ENCODE measurements at regions not wholly inside any gene's neighbourhood (a gene's known extent, or its start where the extent isn't known, plus 50 kb on each side); places are given as distances from the start of the nearest gene placed in this dataset.

GRCh38 chr7:47046949-47047348 is 535.0 kb downstream of the TNS3 start:
- Histone ChIP-seq H2BK5ac (ENCODE audit: low read depth, low read length, poor library complexity, severe bottlenecking) (no peak overlapping the region), H3K18ac (ENCODE audit: low read depth in 1 of 2, low read length in 2 of 2) (peak overlapping the region; percentile 30 to 95), H3K4me3 (ENCODE audit: insufficient read depth in 1 of 2, low read depth in 1 of 2, low read length in 2 of 2) (peak overlapping the region in 1 of 2 experiments; percentile 54), H3K27ac (ENCODE audit: low read length, poor library complexity, severe bottlenecking) (no peak overlapping the region), H3K23ac (ENCODE audit: low read length in 2 of 2) (peak overlapping the region in 1 of 2 experiments; percentile 11), H3K14ac (ENCODE audit: low read length in 2 of 2) (peak overlapping the region in 1 of 2 experiments; percentile 2), H4K91ac (ENCODE audit: low read length) (peak overlapping the region; percentile 87), H2BK120ac (ENCODE audit: low read depth, low read length) (peak overlapping the region; percentile 90), H3K79me1 (replicated peaks; ENCODE audit: low read length, poor library complexity, severe bottlenecking) (no peaks in the 10 kb centered on the region), H3K36me3 (ENCODE audit: control insufficient read depth in 1 of 2, insufficient read depth in 2 of 2, low read depth in 1 of 2, low read length in 2 of 2) (no peaks in the 10 kb centered on the region), H3K27me3 (ENCODE audit: control insufficient read depth in 1 of 2, insufficient read depth in 1 of 2, low read length in 2 of 2) (peaks cover 0 to 15% of the 10 kb centered on the region in 2 experiments), H3K4me1 (ENCODE audit: control insufficient read depth, insufficient read depth, low read depth, low read length) (no peaks in the 10 kb centered on the region), H3K9me3 (ENCODE audit: control insufficient read depth, low read length) (no peaks in the 10 kb centered on the region), H2BK12ac (ENCODE audit: low read length in 2 of 2) (peak overlapping the region; percentile 67 to 98), H3K4ac (ENCODE audit: low read depth in 1 of 2, low read length in 2 of 2) (peak overlapping the region; percentile 12 to 31), H2AK5ac (ENCODE audit: low read length, severe bottlenecking) (no peak overlapping the region), H2AFZ (ENCODE audit: low read depth, low read length) (no peak overlapping the region), H2BK15ac (ENCODE audit: low read depth, poor library complexity, severe bottlenecking) (peak overlapping the region; percentile 2), H4K8ac (ENCODE audit: low read length) (peak overlapping the region; percentile 92), H3K4me2 (ENCODE audit: low read length, poor library complexity, severe bottlenecking) (no peak overlapping the region), H3K9ac (ENCODE audit: low read length) (peak overlapping the region; percentile 58)
- no peak for DNase-seq
- WGBS = 88% methylated on average over 9 of the region's 9 CpGs

GRCh38 chr7:47045207-47046051 is 536.5 kb downstream of the TNS3 start:
- Histone ChIP-seq H2BK5ac (ENCODE audit: low read depth, low read length, poor library complexity, severe bottlenecking) (no peak overlapping the region), H3K9ac (ENCODE audit: low read length) (peak overlapping the region; percentile 58), H3K4me1 (ENCODE audit: control insufficient read depth, insufficient read depth, low read depth, low read length) (no peaks in the 10 kb centered on the region), H2BK12ac (ENCODE audit: low read length in 2 of 2) (peak overlapping the region in 1 of 2 experiments; percentile 12), H3K4me2 (ENCODE audit: low read length, poor library complexity, severe bottlenecking) (no peak overlapping the region), H3K18ac (ENCODE audit: low read depth in 1 of 2, low read length in 2 of 2) (peak overlapping the region; percentile 1 to 82), H3K9me3 (ENCODE audit: control insufficient read depth, low read length) (no peaks in the 10 kb centered on the region), H2AK5ac (ENCODE audit: low read length, severe bottlenecking) (no peak overlapping the region), H4K91ac (ENCODE audit: low read length) (no peak overlapping the region), H3K23ac (ENCODE audit: low read length in 2 of 2) (no peak overlapping the region), H3K4ac (ENCODE audit: low read depth in 1 of 2, low read length in 2 of 2) (no peak overlapping the region), H2BK15ac (ENCODE audit: low read depth, poor library complexity, severe bottlenecking) (no peak overlapping the region), H2AFZ (ENCODE audit: low read depth, low read length) (no peak overlapping the region), H4K8ac (ENCODE audit: low read length) (no peak overlapping the region), H3K4me3 (ENCODE audit: insufficient read depth in 1 of 2, low read depth in 1 of 2, low read length in 2 of 2) (no peak overlapping the region), H3K79me1 (replicated peaks; ENCODE audit: low read length, poor library complexity, severe bottlenecking) (no peaks in the 10 kb centered on the region), H3K14ac (ENCODE audit: low read length in 2 of 2) (no peak overlapping the region), H3K27ac (ENCODE audit: low read length, poor library complexity, severe bottlenecking) (no peak overlapping the region), H2BK120ac (ENCODE audit: low read depth, low read length) (no peak overlapping the region), H3K27me3 (ENCODE audit: control insufficient read depth in 1 of 2, insufficient read depth in 1 of 2, low read length in 2 of 2) (peaks cover 0 to 15% of the 10 kb centered on the region in 2 experiments), H3K36me3 (ENCODE audit: control insufficient read depth in 1 of 2, insufficient read depth in 2 of 2, low read depth in 1 of 2, low read length in 2 of 2) (no peaks in the 10 kb centered on the region)
- DNase-seq = peak; percentile 84
- 2% methylated on average over 7 of the region's 11 CpGs for WGBS

- peak overlapping the region; percentile 58 for H3K9ac ChIP-seq (ENCODE audit: low read length)
- no peaks in the 10 kb centered on the region for H3K36me3 ChIP-seq (ENCODE audit: control insufficient read depth in 1 of 2, insufficient read depth in 2 of 2, low read depth in 1 of 2, low read length in 2 of 2)
- H3K18ac ChIP-seq (ENCODE audit: low read depth in 1 of 2, low read length in 2 of 2) = peak overlapping the region; percentile 31 to 81
- H3K27ac ChIP-seq (ENCODE audit: low read length, poor library complexity, severe bottlenecking) = no peak overlapping the region
- H3K79me1 ChIP-seq (replicated peaks; ENCODE audit: low read length, poor library complexity, severe bottlenecking) = no peaks in the 10 kb centered on the region
- H3K4ac ChIP-seq (ENCODE audit: low read depth in 1 of 2, low read length in 2 of 2) = peak overlapping the region; percentile 50 to 76
- H3K27me3 ChIP-seq (ENCODE audit: control insufficient read depth in 1 of 2, insufficient read depth in 1 of 2, low read length in 2 of 2) = peaks cover 0 to 10% of the 10 kb centered on the region in 2 experiments
- peak overlapping the region; percentile 41 to 88 for H2BK12ac ChIP-seq (ENCODE audit: low read length in 2 of 2)
- H3K23ac ChIP-seq (ENCODE audit: low read length in 2 of 2) = no peak overlapping the region
- H3K4me1 ChIP-seq (ENCODE audit: control insufficient read depth, insufficient read depth, low read depth, low read length) = no peaks in the 10 kb centered on the region
- H3K4me2 ChIP-seq (ENCODE audit: low read length, poor library complexity, severe bottlenecking) = no peak overlapping the region
- no peak overlapping the region for H2BK5ac ChIP-seq (ENCODE audit: low read depth, low read length, poor library complexity, severe bottlenecking)
- H2AK5ac ChIP-seq (ENCODE audit: low read length, severe bottlenecking) = no peak overlapping the region
- DNase-seq = peak; percentile 48
- no peak overlapping the region for H2AFZ ChIP-seq (ENCODE audit: low read depth, low read length)
- no peak overlapping the region for H3K4me3 ChIP-seq (ENCODE audit: insufficient read depth in 1 of 2, low read depth in 1 of 2, low read length in 2 of 2)
- peak overlapping the region; percentile 34 for H4K91ac ChIP-seq (ENCODE audit: low read length)
- peak overlapping the region in 1 of 2 experiments; percentile 19 for H3K14ac ChIP-seq (ENCODE audit: low read length in 2 of 2)
- peak overlapping the region; percentile 20 for H4K8ac ChIP-seq (ENCODE audit: low read length)
- no peak overlapping the region for H2BK120ac ChIP-seq (ENCODE audit: low read depth, low read length)
- H3K9me3 ChIP-seq (ENCODE audit: control insufficient read depth, low read length) = no peaks in the 10 kb centered on the region
- H2BK15ac ChIP-seq (ENCODE audit: low read depth, poor library complexity, severe bottlenecking) = no peak overlapping the region
- WGBS = 51% methylated on average over 2 of the region's 3 CpGs
Measured at GRCh38 chr7:47044625-47045024, 537.3 kb downstream of the TNS3 start.

- 89% methylated on average over 2 of the region's 2 CpGs for WGBS
- no peak overlapping the region for H2AK5ac ChIP-seq (ENCODE audit: low read length, severe bottlenecking)
- H3K79me1 ChIP-seq (replicated peaks; ENCODE audit: low read length, poor library complexity, severe bottlenecking) = no peaks in the 10 kb centered on the region
- H2BK120ac ChIP-seq (ENCODE audit: low read depth, low read length) = no peak overlapping the region
- H3K14ac ChIP-seq (ENCODE audit: low read length in 2 of 2) = peak overlapping the region in 1 of 2 experiments; percentile 92
- H2BK12ac ChIP-seq (ENCODE audit: low read length in 2 of 2) = peak overlapping the region; percentile 33 to 99
- H3K4ac ChIP-seq (ENCODE audit: low read depth in 1 of 2, low read length in 2 of 2) = peak overlapping the region; percentile 54 to 87
- H3K18ac ChIP-seq (ENCODE audit: low read depth in 1 of 2, low read length in 2 of 2) = peak overlapping the region; percentile 40 to 93
- H3K4me1 ChIP-seq (ENCODE audit: control insufficient read depth, insufficient read depth, low read depth, low read length) = no peaks in the 10 kb centered on the region
- H3K4me3 ChIP-seq (ENCODE audit: insufficient read depth in 1 of 2, low read depth in 1 of 2, low read length in 2 of 2) = no peak overlapping the region
- H3K36me3 ChIP-seq (ENCODE audit: control insufficient read depth in 1 of 2, insufficient read depth in 2 of 2, low read depth in 1 of 2, low read length in 2 of 2) = no peaks in the 10 kb centered on the region
- peak overlapping the region; percentile 45 for H4K91ac ChIP-seq (ENCODE audit: low read length)
- no peak overlapping the region for H3K4me2 ChIP-seq (ENCODE audit: low read length, poor library complexity, severe bottlenecking)
- no peaks in the 10 kb centered on the region for H3K27me3 ChIP-seq (ENCODE audit: control insufficient read depth in 1 of 2, insufficient read depth in 1 of 2, low read length in 2 of 2)
- no peaks in the 10 kb centered on the region for H3K9me3 ChIP-seq (ENCODE audit: control insufficient read depth, low read length)
- no peak overlapping the region for H3K27ac ChIP-seq (ENCODE audit: low read length, poor library complexity, severe bottlenecking)
- no peak for DNase-seq
- H2BK15ac ChIP-seq (ENCODE audit: low read depth, poor library complexity, severe bottlenecking) = no peak overlapping the region
- H2AFZ ChIP-seq (ENCODE audit: low read depth, low read length) = no peak overlapping the region
- no peak overlapping the region for H4K8ac ChIP-seq (ENCODE audit: low read length)
- no peak overlapping the region for H2BK5ac ChIP-seq (ENCODE audit: low read depth, low read length, poor library complexity, severe bottlenecking)
- H3K23ac ChIP-seq (ENCODE audit: low read length in 2 of 2) = no peak overlapping the region
- no peak overlapping the region for H3K9ac ChIP-seq (ENCODE audit: low read length)
Measured at GRCh38 chr7:47043304-47043703, 538.6 kb downstream of the TNS3 start.

All from mesenchymal stem cell (in vitro differentiated cells and primary cell).